RWPE1 (cell line): ENCODE measurements at regions not wholly inside any gene's neighbourhood (a gene's known extent, or its start where the extent isn't known, plus 50 kb on each side); places are given as distances from the start of the nearest gene placed in this dataset.

ENCODE experiments used
- CTCF ChIA-PET: fragments of 350-600 bp; sonication (Branson Sonifier 250); formaldehyde crosslinking; extraction: SDS; loops from one replicate; lab custom pipeline; 2021; lab: Yijun Ruan, JAX
- POLR2A ChIA-PET: fragments of 400-600 bp; formaldehyde crosslinking; extraction: SDS; loops from one replicate; lab custom pipeline; 2020; ENCODE audit warnings: antibody characterized with exemption; ENCODE audit not compliant: low non-redundant PET; lab: Yijun Ruan, JAX
- DNase-seq: peaks from one replicate; pipeline ENCODE4 v3.0.0; 2012; ENCODE audit warnings: low spot score
- H3K27ac ChIP-seq: fragments of 450-650 bp; 2 replicates; pipeline ENCODE4 v1.5.1; 2017
- CTCF ChIP-seq: fragments of 450-650 bp; conservative IDR thresholded peaks from 2 replicates; pipeline ENCODE4 v1.5.1; 2017; ENCODE audit warnings: low read depth, mild to moderate bottlenecking

- no peak for TF ChIP-seq CTCF
- no peak overlapping the region for H3K27ac ChIP-seq
- no peak for DNase-seq
- POLR2A ChIA-PET, result no interaction called here
- CTCF ChIA-PET, result interaction anchor here (0.6 to 0.7 kb wide), 2 partner anchors 18 to 1156 kb away, joined by 3 read pairs; no protein-coding TSS in a partner anchor
These were observed 108.8 kb downstream of the GYPC start for GRCh38 chr2:126764686-126765265.

GRCh38 chr2:126765395-126765794, 109.4 kb downstream of the GYPC start:
- ChIA-PET CTCF (interaction anchor here (0.6 to 0.7 kb wide), 3 partner anchors 18 to 1724 kb away, joined by 3 to 4 read pairs (median 4); no protein-coding TSS in a partner anchor), POLR2A (no interaction called here)
- H3K27ac ChIP-seq, result no peak overlapping the region
- no peak for DNase-seq
- TF ChIP-seq CTCF, result no peak

- no peak for DNase-seq
- no peak overlapping the region for H3K27ac ChIP-seq
- CTCF ChIA-PET, result no interaction called here
- TF ChIP-seq CTCF, result no peak
- POLR2A ChIA-PET, result no interaction called here
These were observed 110.5 kb downstream of the GYPC start for GRCh38 chr2:126766295-126766968.

- CTCF ChIA-PET, result no interaction called here
- DNase-seq, result no peak
These were observed 111.0 kb downstream of the GYPC start for GRCh38 chr2:126766969-126767296.

GRCh38 chr2:126769118-126769517, 113.2 kb downstream of the GYPC start:
- ChIA-PET POLR2A (interaction anchor here (0.6 kb wide), 1 partner anchor 1248 kb away, joined by 3 read pairs; no protein-coding TSS in a partner anchor), CTCF (no interaction called here)
- no peak for TF ChIP-seq CTCF
- no peak overlapping the region for H3K27ac ChIP-seq
- no peak for DNase-seq

More at GRCh38 chr2:126766969-126767296, 111.0 kb downstream of the GYPC start:
- H3K27ac ChIP-seq, result no peak overlapping the region
- TF ChIP-seq CTCF, result no peak
- POLR2A ChIA-PET, result no interaction called here

- DNase-seq, result no peak
- CTCF ChIA-PET, result interaction anchor here (0.6 to 1.3 kb wide), 2 partner anchors 65 to 237 kb away, joined by 3 read pairs; no protein-coding TSS in a partner anchor
- no peak for TF ChIP-seq CTCF
- no peak overlapping the region for H3K27ac ChIP-seq
- POLR2A ChIA-PET, result no interaction called here
These were observed 114.5 kb downstream of the GYPC start for GRCh38 chr2:126770466-126770865.
